HG02840 (cell line): ENCODE measurements at regions not wholly inside any gene's neighbourhood (a gene's known extent, or its start where the extent isn't known, plus 50 kb on each side); places are given as distances from the start of the nearest gene placed in this dataset.
"Not testable (repeated sequence)": the region's sequence is repeated elsewhere in the genome, so short reads cannot be mapped to it uniquely, and the experiment has no call there.

Source experiments
- ATAC-seq: cut with Tn5 transposase; IDR thresholded peaks from one replicate; pipeline ENCODE4 v1.9.1; 2021; ENCODE audit warnings: mild to moderate bottlenecking, moderate library complexity, moderate number of reproducible peaks; ENCODE audit not compliant: unreplicated experiment, low FRiP score

GRCh38 chr6:137705160-137706082 lies 161.6 kb upstream of the TNFAIP3 start:
- ATAC-seq, result no peak

DNA sequence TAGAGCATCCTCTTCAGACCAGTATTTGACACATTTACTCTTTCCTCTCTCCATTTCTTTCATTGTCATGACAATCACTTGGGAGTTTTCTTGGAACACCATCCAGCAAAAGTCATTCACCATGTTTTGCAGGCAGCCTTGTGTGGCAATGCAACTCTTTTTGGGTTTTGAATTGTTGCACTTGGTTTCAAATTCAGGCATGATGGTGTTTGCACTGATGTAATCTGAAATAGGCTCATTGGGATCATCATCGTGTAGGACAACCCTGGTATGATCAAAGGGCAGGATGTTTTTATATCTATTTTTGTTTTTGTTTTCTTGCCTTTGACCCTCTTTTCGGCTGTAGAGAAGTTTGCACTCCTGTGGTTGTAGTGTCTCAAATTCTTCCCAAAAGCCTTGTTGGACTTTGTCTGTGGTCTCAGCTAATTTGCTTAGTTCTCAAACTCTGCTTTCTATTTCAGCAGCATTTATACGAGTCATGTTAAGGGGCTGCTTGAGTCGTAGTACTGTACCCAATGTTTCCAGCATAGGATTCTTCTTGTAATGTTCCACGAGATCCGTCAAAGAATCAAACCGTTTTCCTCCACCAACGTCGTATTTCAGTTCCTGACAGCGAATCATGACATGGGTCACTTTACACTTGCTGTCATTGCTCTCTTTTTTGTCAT lies 160.8 kb upstream of the TNFAIP3 start:
- no peak for ATAC-seq

DNA sequence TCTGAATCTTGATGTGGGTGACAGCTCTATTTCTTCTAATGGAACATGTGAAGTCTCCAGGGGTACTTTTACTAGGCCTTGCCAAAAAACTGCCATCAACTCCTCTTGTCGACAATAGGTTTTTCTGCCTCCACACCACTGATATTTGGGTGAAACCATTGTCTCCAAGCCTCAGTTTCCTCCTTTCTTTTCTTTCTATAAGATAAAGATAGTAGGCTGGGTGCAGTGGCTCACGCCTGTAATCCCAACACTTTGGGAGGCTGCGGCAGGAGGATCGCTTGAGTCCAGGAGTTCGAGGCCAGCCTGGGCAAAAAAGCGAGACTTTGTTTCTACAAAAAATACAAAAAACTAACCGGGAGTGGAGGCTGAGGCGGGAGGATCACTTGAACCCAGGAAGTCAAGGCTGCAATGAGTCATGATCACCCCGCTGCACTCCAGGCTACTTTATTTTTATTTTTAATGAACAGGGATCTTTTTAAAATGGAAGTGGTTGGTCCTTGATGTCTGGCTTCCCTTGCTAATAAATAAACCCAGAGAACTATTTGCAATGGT lies 159.9 kb upstream of the TNFAIP3 start:
- no peak for ATAC-seq

DNA sequence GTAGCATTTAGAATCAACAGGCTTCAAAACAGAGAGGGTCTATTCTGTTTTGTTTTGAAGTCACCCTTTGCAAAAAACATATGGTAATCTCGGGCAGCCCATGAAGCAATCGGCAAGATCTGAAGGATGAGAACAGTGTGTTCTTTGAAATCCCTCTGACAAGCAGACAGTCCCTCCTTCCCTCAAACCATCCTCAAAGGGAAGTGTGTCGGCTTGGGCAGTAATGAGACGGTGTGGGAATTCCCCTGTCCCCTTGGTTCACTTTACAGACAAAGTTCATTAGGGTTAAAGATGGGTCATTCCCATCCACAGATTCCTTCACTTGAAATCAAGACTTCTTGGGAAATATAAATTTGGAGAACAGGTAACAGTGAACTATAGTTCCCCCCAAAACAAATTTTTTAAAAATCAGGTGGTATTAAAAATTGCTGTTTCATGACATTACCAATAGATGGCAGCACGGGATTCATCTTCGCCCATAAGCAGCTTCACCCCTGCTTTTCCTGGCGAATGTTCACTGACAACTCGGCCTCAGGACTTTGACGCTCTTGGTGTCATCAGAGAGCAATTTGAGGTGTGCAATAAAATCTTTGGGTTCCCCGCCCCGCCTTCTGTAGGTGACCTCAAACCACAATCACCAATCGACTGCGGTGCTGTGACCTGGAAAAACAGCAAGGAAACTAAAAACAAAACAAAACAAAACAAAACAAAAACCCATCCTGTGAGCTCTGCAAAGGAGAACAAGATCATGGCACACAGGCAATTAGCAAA lies 159.3 kb upstream of the TNFAIP3 start:
- peak; percentile 52 for ATAC-seq

DNA sequence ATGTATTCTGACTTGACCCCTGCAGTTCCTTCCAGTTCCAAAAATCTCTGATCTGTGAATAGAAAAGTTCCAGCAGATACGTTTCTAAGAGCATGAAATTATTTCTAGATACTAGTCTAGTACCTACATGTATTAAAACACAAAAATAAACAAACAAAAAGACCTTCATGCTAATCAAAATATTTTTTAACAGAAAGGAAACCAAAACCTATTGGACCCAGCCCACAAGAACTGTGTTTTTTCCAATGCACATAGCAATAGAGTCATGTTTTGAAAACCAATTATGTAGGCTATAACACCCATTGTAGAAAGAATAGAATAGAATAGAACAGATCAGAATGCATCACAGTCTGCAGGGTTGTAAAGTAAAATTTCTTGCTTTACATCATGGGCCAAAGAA lies 158.6 kb upstream of the TNFAIP3 start:
- no peak for ATAC-seq

- no peak for ATAC-seq
These were observed 157.4 kb upstream of the TNFAIP3 start for GRCh38 chr6:137709424-137710236.

DNA sequence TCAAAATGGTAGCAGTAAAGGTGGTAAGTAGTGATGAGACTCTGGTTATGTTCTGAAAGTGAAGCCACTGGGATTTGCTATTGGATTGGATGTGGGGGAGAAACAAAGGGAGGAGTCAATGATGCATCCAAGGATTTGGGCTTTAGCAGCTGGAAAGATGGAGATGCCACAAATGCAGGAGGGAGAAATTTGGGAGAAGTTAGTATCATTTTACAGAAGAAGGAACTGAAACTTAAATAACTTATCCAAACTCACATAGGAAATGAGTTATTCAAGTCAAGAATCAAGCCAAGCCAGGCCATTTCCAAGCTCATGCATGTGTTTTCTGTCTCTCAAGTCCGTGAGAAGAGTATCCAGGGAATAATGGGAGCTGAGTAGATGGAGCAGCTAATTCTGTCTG lies 155.1 kb upstream of the TNFAIP3 start:
- ATAC-seq, result no peak

GRCh38 chr6:137712587-137712986 lies 154.5 kb upstream of the TNFAIP3 start:
- no peak for ATAC-seq

DNA sequence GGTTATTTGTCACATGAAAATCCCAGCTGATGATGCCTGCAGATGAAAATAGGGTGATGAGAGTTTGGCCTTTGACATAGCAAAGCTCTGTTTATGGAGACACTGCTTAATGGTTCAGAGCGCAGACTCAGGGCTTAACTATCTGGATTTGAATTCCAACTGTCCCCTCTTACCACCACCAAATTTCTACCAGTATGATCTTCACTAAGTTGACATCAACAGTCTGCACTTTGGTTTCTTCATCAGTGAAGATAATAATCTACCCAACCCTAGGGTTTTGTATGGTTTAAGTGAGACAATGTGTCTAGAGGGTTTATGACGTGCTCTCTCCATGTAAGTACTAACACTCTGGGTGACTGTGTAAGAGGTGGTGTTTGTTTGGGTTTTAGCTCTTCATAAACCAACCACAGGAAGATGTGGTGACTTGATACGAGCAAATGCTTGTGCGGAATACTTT lies 151.4 kb upstream of the TNFAIP3 start:
- no peak for ATAC-seq

GRCh38 chr6:137717074-137718073 lies 149.7 kb upstream of the TNFAIP3 start:
- ATAC-seq, result no peak

GRCh38 chr6:137718903-137719302 lies 148.2 kb upstream of the TNFAIP3 start:
- not testable (repeated sequence) for ATAC-seq

DNA sequence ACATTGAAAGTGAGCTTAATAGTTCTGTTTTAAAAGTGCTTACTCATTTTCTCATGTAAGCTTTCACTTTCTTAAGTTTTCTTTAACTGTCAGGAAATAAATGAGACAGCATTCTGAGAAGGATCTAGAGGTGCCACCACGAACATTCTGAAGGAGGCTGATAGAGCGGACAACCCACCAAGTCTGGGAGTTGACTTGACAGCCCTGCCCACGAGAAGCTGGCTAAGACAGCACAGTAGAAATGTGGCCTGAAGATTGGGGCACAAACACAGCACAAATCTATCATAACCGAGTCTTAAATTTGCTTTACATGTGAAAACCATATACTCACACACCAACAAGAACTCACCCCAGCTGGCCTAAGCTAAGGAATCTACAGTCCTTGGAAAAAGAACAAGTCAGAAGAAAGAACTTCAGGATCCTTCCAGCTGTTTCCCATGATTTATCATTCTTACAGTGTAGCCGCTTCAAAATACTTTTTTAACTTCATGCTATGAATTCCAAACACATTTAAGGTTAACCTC lies 144.2 kb upstream of the TNFAIP3 start:
- ATAC-seq, result no peak

DNA sequence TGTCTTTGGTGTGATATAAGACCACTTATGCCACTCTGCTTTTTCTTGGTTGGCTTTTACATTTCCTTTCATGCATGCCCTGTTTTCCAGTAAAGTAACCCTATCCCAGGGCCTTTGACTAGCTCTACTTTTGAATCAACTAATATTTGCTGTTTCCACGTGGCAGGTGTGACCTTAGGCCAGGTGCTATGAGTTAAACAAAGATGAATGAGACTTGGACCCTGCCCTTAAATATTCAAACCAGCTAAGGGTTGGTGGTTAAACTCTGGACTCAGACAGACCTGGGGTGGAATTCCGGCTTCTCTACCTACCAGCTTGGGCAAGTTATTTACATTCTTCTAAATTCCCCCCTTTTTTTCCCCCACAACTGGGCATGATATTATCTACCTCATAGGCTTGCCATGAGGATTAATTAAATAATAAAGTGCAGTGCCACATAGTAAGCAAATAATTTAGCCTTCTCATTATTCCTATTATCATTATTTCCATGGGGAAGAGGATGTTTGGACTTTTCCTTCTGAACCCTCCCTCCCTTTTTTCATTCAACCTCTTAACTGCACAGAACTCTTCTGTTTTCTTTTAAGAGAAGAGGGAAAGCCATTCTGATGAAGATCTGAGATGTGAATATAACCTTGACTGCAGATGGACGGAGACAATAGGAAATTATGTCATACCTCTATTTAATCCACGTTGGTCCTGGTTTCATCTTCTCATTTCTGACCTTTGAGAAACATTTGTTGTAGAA lies 143.6 kb upstream of the TNFAIP3 start:
- ATAC-seq, result no peak

- no peak for ATAC-seq
These were observed 143.0 kb upstream of the TNFAIP3 start for GRCh38 chr6:137724018-137724403.

- ATAC-seq, result no peak
These were observed 142.4 kb upstream of the TNFAIP3 start for GRCh38 chr6:137724495-137725211.

DNA sequence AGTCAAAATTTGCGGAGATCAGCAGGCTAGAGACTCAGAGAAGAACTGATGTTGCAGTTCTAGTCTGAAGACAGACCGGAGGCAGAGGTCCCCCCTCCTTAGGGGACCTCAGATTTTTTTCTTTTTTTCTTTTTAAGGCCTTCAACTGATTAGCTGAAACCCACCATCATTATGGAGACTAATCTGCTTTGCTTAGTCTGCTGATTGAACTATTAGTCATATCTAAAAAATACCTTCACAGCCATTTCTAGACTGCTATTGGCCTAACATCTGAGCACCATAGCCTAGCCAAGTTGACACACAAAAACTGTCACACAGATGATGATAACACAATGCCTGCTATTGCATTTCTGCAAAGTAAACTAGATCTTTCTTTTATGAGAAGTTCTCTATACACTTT lies 141.1 kb upstream of the TNFAIP3 start:
- ATAC-seq, result no peak

GRCh38 chr6:137726582-137726981 lies 140.5 kb upstream of the TNFAIP3 start:
- no peak for ATAC-seq
